ENCODE measurements at regions not wholly inside any gene's neighbourhood (a gene's known extent, or its start where the extent isn't known, plus 50 kb on each side); places are given as distances from the start of the nearest gene placed in this dataset.

DNA sequence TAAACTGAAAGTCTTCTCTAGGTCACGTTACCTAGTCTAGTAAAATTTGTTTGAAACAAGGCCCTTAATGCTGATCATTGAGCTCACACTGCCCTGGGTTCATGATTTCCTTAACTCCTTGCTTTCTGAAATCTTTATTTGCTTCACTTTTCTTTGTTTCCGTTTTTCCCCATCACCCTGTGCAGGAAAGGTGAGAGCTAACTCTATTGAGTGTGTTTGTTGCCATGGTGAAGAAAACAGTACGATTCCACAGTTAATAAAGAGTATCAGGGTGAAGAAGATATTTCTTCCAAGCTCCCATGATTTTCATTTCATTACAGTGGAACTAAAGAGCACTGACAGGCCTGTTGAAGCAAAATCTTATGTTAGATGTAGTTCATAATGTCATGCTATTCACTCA is 276.2 kb downstream of the RAP2B start:
- TF ChIP-seq, protein P1, sequence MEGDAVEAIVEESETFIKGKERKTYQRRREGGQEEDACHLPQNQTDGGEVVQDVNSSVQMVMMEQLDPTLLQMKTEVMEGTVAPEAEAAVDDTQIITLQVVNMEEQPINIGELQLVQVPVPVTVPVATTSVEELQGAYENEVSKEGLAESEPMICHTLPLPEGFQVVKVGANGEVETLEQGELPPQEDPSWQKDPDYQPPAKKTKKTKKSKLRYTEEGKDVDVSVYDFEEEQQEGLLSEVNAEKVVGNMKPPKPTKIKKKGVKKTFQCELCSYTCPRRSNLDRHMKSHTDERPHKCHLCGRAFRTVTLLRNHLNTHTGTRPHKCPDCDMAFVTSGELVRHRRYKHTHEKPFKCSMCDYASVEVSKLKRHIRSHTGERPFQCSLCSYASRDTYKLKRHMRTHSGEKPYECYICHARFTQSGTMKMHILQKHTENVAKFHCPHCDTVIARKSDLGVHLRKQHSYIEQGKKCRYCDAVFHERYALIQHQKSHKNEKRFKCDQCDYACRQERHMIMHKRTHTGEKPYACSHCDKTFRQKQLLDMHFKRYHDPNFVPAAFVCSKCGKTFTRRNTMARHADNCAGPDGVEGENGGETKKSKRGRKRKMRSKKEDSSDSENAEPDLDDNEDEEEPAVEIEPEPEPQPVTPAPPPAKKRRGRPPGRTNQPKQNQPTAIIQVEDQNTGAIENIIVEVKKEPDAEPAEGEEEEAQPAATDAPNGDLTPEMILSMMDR (IDR thresholded peaks at IDR 0.05) = no peak
- TF ChIP-seq, protein P2, sequence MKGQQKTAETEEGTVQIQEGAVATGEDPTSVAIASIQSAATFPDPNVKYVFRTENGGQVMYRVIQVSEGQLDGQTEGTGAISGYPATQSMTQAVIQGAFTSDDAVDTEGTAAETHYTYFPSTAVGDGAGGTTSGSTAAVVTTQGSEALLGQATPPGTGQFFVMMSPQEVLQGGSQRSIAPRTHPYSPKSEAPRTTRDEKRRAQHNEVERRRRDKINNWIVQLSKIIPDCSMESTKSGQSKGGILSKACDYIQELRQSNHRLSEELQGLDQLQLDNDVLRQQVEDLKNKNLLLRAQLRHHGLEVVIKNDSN (CRISPR knock-in tag; IDR thresholded peaks at IDR 0.05) = no peak
- TF ChIP-seq, protein P3, sequence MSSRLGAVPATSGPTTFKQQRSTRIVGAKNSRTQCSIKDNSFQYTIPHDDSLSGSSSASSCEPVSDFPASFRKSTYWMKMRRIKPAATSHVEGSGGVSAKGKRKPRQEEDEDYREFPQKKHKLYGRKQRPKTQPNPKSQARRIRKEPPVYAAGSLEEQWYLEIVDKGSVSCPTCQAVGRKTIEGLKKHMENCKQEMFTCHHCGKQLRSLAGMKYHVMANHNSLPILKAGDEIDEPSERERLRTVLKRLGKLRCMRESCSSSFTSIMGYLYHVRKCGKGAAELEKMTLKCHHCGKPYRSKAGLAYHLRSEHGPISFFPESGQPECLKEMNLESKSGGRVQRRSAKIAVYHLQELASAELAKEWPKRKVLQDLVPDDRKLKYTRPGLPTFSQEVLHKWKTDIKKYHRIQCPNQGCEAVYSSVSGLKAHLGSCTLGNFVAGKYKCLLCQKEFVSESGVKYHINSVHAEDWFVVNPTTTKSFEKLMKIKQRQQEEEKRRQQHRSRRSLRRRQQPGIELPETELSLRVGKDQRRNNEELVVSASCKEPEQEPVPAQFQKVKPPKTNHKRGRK (CRISPR knock-in tag; IDR thresholded peaks at IDR 0.05; ENCODE audit: borderline replicate concordance) = no peak
- TF ChIP-seq JUN (CRISPR knock-in tag; IDR thresholded peaks at IDR 0.05) = no peak
- TF ChIP-seq NR2C2 (CRISPR knock-in tag; IDR thresholded peaks at IDR 0.05) = no peak
- TF ChIP-seq, protein P4, sequence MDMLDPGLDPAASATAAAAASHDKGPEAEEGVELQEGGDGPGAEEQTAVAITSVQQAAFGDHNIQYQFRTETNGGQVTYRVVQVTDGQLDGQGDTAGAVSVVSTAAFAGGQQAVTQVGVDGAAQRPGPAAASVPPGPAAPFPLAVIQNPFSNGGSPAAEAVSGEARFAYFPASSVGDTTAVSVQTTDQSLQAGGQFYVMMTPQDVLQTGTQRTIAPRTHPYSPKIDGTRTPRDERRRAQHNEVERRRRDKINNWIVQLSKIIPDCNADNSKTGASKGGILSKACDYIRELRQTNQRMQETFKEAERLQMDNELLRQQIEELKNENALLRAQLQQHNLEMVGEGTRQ (CRISPR knock-in tag; IDR thresholded peaks at IDR 0.05) = no peak

Data from WTC11 (cell line).